ENCODE measurements at regions not wholly inside any gene's neighbourhood (a gene's known extent, or its start where the extent isn't known, plus 50 kb on each side); places are given as distances from the start of the nearest gene placed in this dataset.

GRCh38 chr10:131531265-131532190 lies 220.0 kb upstream of the TCERG1L start:
- H3K9me3 ChIP-seq (replicated peaks in 1 of 2; ENCODE audit: control insufficient read depth in 1 of 2, insufficient read depth in 1 of 2, low read length in 2 of 2): no peaks in the 10 kb centered on the region
- no peak for DNase-seq

GRCh38 chr10:131532291-131532690 lies 220.8 kb upstream of the TCERG1L start:
- H4K20me1 ChIP-seq (ENCODE audit: insufficient read depth, low read length): no peaks in the 10 kb centered on the region
- Mint-ChIP-seq H3K27ac (no peak overlapping the region), H3K4me1 (no peaks in the 10 kb centered on the region), H3K36me3 (no peaks in the 10 kb centered on the region), H3K4me3 (no peak overlapping the region), H3K27me3 (ENCODE audit: low read depth in 3 of 3) (peaks cover 0 to 2% (median 2%) of the 10 kb centered on the region in 3 donors), H3K9me3 (peaks cover 0 to 1% (median 0%) of the 10 kb centered on the region in 7 donors)
- TF ChIP-seq, protein P1, sequence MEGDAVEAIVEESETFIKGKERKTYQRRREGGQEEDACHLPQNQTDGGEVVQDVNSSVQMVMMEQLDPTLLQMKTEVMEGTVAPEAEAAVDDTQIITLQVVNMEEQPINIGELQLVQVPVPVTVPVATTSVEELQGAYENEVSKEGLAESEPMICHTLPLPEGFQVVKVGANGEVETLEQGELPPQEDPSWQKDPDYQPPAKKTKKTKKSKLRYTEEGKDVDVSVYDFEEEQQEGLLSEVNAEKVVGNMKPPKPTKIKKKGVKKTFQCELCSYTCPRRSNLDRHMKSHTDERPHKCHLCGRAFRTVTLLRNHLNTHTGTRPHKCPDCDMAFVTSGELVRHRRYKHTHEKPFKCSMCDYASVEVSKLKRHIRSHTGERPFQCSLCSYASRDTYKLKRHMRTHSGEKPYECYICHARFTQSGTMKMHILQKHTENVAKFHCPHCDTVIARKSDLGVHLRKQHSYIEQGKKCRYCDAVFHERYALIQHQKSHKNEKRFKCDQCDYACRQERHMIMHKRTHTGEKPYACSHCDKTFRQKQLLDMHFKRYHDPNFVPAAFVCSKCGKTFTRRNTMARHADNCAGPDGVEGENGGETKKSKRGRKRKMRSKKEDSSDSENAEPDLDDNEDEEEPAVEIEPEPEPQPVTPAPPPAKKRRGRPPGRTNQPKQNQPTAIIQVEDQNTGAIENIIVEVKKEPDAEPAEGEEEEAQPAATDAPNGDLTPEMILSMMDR (IDR thresholded peaks at IDR 0.05): no peak
- H3K9me3 ChIP-seq (replicated peaks in 1 of 2; ENCODE audit: control insufficient read depth in 1 of 2, insufficient read depth in 1 of 2, low read length in 2 of 2): no peaks in the 10 kb centered on the region
- H3K27me3 ChIP-seq (ENCODE audit: control insufficient read depth in 2 of 2, insufficient read depth in 2 of 2, low read length in 2 of 2): no peaks in the 10 kb centered on the region
- no peaks in the 10 kb centered on the region for H3K79me2 ChIP-seq (ENCODE audit: insufficient read depth, low read length)
- H3K4me2 ChIP-seq (replicated peaks; ENCODE audit: extremely low read depth, low read length, poor library complexity, severe bottlenecking): no peak overlapping the region
- H3K4me3 ChIP-seq (replicated peaks in 1 of 3; ENCODE audit: low read depth in 2 of 3, low read length in 3 of 3): no peak overlapping the region
- no peak overlapping the region for H3K27ac ChIP-seq (ENCODE audit: low read depth in 1 of 2, low read length in 2 of 2)
- no peak overlapping the region for H3K9ac ChIP-seq (ENCODE audit: insufficient read depth, low read length, poor library complexity, severe bottlenecking)
- no peaks in the 10 kb centered on the region for H3K36me3 ChIP-seq (replicated peaks in 1 of 2; ENCODE audit: control insufficient read depth in 1 of 2, insufficient read depth in 2 of 2, low read length in 2 of 2)
- no peaks in the 10 kb centered on the region for H3K4me1 ChIP-seq (ENCODE audit: control insufficient read depth in 1 of 2, insufficient read depth in 2 of 2, low read length in 2 of 2)
- 92% methylated on average over 12 of the region's 13 CpGs for WGBS (ENCODE audit: insufficient coverage)
- DNase-seq: no peak
- intact Hi-C loops (cut with micrococcal nuclease): no loop called here
- H2AFZ ChIP-seq (ENCODE audit: insufficient read depth, low read depth, low read length, poor library complexity, severe bottlenecking): no peak overlapping the region

More at GRCh38 chr10:131531265-131532190, 220.0 kb upstream of the TCERG1L start:
- no peak overlapping the region for H3K4me2 ChIP-seq (replicated peaks; ENCODE audit: extremely low read depth, low read length, poor library complexity, severe bottlenecking)
- WGBS (ENCODE audit: insufficient coverage): 78% methylated on average over 20 of the region's 25 CpGs
- peaks cover 0 to 1% (median 0%) of the 10 kb centered on the region in 7 donors for H3K9me3 Mint-ChIP-seq
- H3K79me2 ChIP-seq (ENCODE audit: insufficient read depth, low read length): no peaks in the 10 kb centered on the region
- no peak overlapping the region for H3K4me3 Mint-ChIP-seq
- H3K4me3 ChIP-seq (replicated peaks in 1 of 3; ENCODE audit: low read depth in 2 of 3, low read length in 3 of 3): no peak overlapping the region
- H3K36me3 ChIP-seq (replicated peaks in 1 of 2; ENCODE audit: control insufficient read depth in 1 of 2, insufficient read depth in 2 of 2, low read length in 2 of 2): no peaks in the 10 kb centered on the region
- H3K27ac ChIP-seq (ENCODE audit: low read depth in 1 of 2, low read length in 2 of 2): no peak overlapping the region
- no peak overlapping the region for H3K9ac ChIP-seq (ENCODE audit: insufficient read depth, low read length, poor library complexity, severe bottlenecking)
- no peaks in the 10 kb centered on the region for H3K36me3 Mint-ChIP-seq
- no peaks in the 10 kb centered on the region for H3K4me1 ChIP-seq (ENCODE audit: control insufficient read depth in 1 of 2, insufficient read depth in 2 of 2, low read length in 2 of 2)
- no peaks in the 10 kb centered on the region for H3K27me3 ChIP-seq (ENCODE audit: control insufficient read depth in 2 of 2, insufficient read depth in 2 of 2, low read length in 2 of 2)
- no peaks in the 10 kb centered on the region for H3K4me1 Mint-ChIP-seq
- intact Hi-C loops (cut with micrococcal nuclease): no loop called here
- H4K20me1 ChIP-seq (ENCODE audit: insufficient read depth, low read length): no peaks in the 10 kb centered on the region
- TF ChIP-seq, protein P1 (IDR thresholded peaks at IDR 0.05): no peak
- H3K27ac Mint-ChIP-seq: no peak overlapping the region
- H3K27me3 Mint-ChIP-seq (ENCODE audit: low read depth in 3 of 3): peaks cover 0 to 2% (median 2%) of the 10 kb centered on the region in 3 donors
- no peak overlapping the region for H2AFZ ChIP-seq (ENCODE audit: insufficient read depth, low read depth, low read length, poor library complexity, severe bottlenecking)

Measured in CD14-positive monocyte (primary cell).